ENCODE measurements at regions not wholly inside any gene's neighbourhood (a gene's known extent, or its start where the extent isn't known, plus 50 kb on each side); places are given as distances from the start of the nearest gene placed in this dataset.

GRCh38 chr2:220106065-220106464 lies 478.6 kb downstream of the SLC4A3 start:
- Histone ChIP-seq H2BK12ac (ENCODE audit: insufficient read length, low read depth, low read length) (no peak overlapping the region), H2BK15ac (ENCODE audit: low read depth, low read length) (no peak overlapping the region), H4K91ac (ENCODE audit: insufficient read length, low read depth, low read length) (no peak overlapping the region), H3K9me3 (ENCODE audit: control insufficient read depth, low read depth, low read length) (no peaks in the 10 kb centered on the region), H2BK20ac (ENCODE audit: low read depth, low read length, poor library complexity, severe bottlenecking) (no peak overlapping the region), H2AK5ac (ENCODE audit: insufficient read length, low read length) (no peak overlapping the region), H4K20me1 (ENCODE audit: control insufficient read depth, insufficient read depth, insufficient read length) (no peaks in the 10 kb centered on the region), H3K79me1 (ENCODE audit: insufficient read depth, low read depth, low read length, poor library complexity, severe bottlenecking) (no peaks in the 10 kb centered on the region), H2AFZ (ENCODE audit: low read length) (no peak overlapping the region), H4K5ac (ENCODE audit: insufficient read length, low read depth, low read length) (no peak overlapping the region), H3K9ac (ENCODE audit: extremely low read depth, insufficient read length, low read length) (no peak overlapping the region), H3K4ac (ENCODE audit: low read depth, low read length) (no peak overlapping the region), H3K79me2 (ENCODE audit: insufficient read depth, low read length) (no peaks in the 10 kb centered on the region), H3K27me3 (ENCODE audit: insufficient read depth, low read length) (no peaks in the 10 kb centered on the region), H3K18ac (ENCODE audit: insufficient read length, low read depth, low read length) (no peak overlapping the region), H2BK5ac (ENCODE audit: insufficient read length, low read length) (no peak overlapping the region), H3K14ac (ENCODE audit: insufficient read depth, low read length) (no peak overlapping the region), H3K4me1 (ENCODE audit: insufficient read depth, low read length) (no peaks in the 10 kb centered on the region), H3K4me2 (ENCODE audit: insufficient read depth, insufficient read length, low read length) (no peak overlapping the region), H4K8ac (replicated peaks; ENCODE audit: insufficient read length, low read depth, low read length) (no peak overlapping the region), H2BK120ac (ENCODE audit: low read depth, low read length, poor library complexity, severe bottlenecking) (no peak overlapping the region), H3K23me2 (ENCODE audit: insufficient read length, low read depth, low read length, poor library complexity, severe bottlenecking) (no peaks in the 10 kb centered on the region), H3K56ac (ENCODE audit: insufficient read length, low read depth, low read length) (no peak overlapping the region), H3K23ac (ENCODE audit: insufficient read length, low read depth, low read length) (no peak overlapping the region), H3K27ac (ENCODE audit: insufficient read length, low read depth, low read length) (no peak overlapping the region), H3T11ph (ENCODE audit: low read length) (no peak overlapping the region)
- H3K27me3 Mint-ChIP-seq (ENCODE audit: low read depth), result no peaks in the 10 kb centered on the region; the same call in 1 of the 2 replicates
- TF ChIP-seq CTCF (conservative IDR thresholded peaks at IDR 0.05), result no peak
- WGBS (ENCODE audit: extremely low coverage, insufficient read length, low lambda C conversion rate), result no CpG with 5 or more reads among the region's 2 CpGs
- DNase-seq, result no peak
- no peaks in the 10 kb centered on the region for H3K4me1 Mint-ChIP-seq
- no peak overlapping the region for H3K27ac Mint-ChIP-seq
- H3K36me3 Mint-ChIP-seq (ENCODE audit: insufficient read depth in 1 of 3, low read depth in 3 of 3), result no peaks in the 10 kb centered on the region
- H3K9me3 Mint-ChIP-seq, result no peaks in the 10 kb centered on the region
- no peak overlapping the region for H3K4me3 Mint-ChIP-seq
